Osteoblast (primary cell): ENCODE measurements at regions not wholly inside any gene's neighbourhood (a gene's known extent, or its start where the extent isn't known, plus 50 kb on each side); places are given as distances from the start of the nearest gene placed in this dataset.

Source experiments
- DNase-seq: peaks from one replicate; pipeline ENCODE4 v3.0.0; 2011; ENCODE audit warnings: low spot score, mixed read lengths; ENCODE audit not compliant: insufficient read length; ENCODE audit errors: missing footprints
- H2AFZ ChIP-seq: 2 replicates; pipeline ENCODE4 v1.6.0; 2011; ENCODE audit warnings: mild to moderate bottlenecking, low read length
- H3K27ac ChIP-seq: 2 replicates; pipeline ENCODE4 v1.5.1; 2011; ENCODE audit warnings: mild to moderate bottlenecking, low read depth, low read length, moderate library complexity
- H3K27me3 ChIP-seq: 2 replicates; pipeline ENCODE4 v1.6.0; 2012; ENCODE audit warnings: mild to moderate bottlenecking, control low read depth, inconsistent platforms, low read length, moderate library complexity; ENCODE audit not compliant: insufficient read depth
- H3K36me3 ChIP-seq: 2 replicates; pipeline ENCODE4 v1.5.1; 2011; ENCODE audit warnings: mild to moderate bottlenecking, low read length, control low read depth, moderate library complexity; ENCODE audit not compliant: insufficient read depth
- H3K4me1 ChIP-seq: 2 replicates; pipeline ENCODE4 v1.5.1; 2011; ENCODE audit warnings: mild to moderate bottlenecking, low read length, control low read depth, moderate library complexity; ENCODE audit not compliant: insufficient read depth
- H3K4me2 ChIP-seq: 2 replicates; pipeline ENCODE4 v1.6.0; 2011; ENCODE audit warnings: mild to moderate bottlenecking, low read length; ENCODE audit not compliant: insufficient read depth
- H3K4me3 ChIP-seq: fragments of 200-600 bp; sonication (generic); 3 replicates; pipeline ENCODE4 v1.5.1; 2012; ENCODE audit warnings: mild to moderate bottlenecking, low read length, inconsistent platforms; ENCODE audit not compliant: insufficient read depth
- H3K79me2 ChIP-seq: 2 replicates; pipeline ENCODE4 v1.6.0; 2012; ENCODE audit warnings: mild to moderate bottlenecking, low read length, control low read depth, inconsistent platforms; ENCODE audit not compliant: insufficient read depth
- H3K9me3 ChIP-seq: 2 replicates; pipeline ENCODE4 v1.5.1; 2011; ENCODE audit warnings: low read depth, low read length, control low read depth
- H4K20me1 ChIP-seq: 2 replicates; pipeline ENCODE4 v1.6.0; 2012; ENCODE audit warnings: mild to moderate bottlenecking, low read length, control low read depth; ENCODE audit not compliant: insufficient read depth
- TF ChIP-seq, protein P1 (sequence below): IDR thresholded peaks from 2 replicates; pipeline ENCODE4 v1.5.1; 2011; ENCODE audit warnings: mild to moderate bottlenecking, low read depth, low read length, moderate library complexity; ENCODE audit errors: extremely low read depth

DNA sequence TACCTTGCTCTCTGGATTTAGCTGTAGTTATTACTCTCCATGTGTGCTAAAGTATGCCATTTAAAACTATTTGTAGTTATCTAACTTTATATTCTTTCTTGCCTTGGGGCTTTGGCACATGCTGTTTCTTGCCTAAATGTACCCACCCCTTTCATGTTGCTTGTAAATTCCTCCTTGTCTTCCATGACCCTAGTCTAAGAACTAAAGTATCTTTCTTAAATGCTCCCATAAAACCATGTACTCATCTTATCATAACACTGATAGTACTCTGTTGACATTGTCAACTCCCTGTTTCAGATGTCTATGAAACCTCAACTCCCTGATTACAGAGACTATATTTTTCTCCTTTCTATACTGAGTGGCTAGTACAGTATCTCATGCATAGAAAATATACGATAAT lies 564.9 kb upstream of the IRAK1BP1 start:
- Histone ChIP-seq H3K9me3 (no peaks in the 10 kb centered on the region), H3K27ac (no peak overlapping the region), H3K36me3 (no peaks in the 10 kb centered on the region), H3K27me3 (no peaks in the 10 kb centered on the region), H2AFZ (no peak overlapping the region), H3K4me1 (no peaks in the 10 kb centered on the region), H4K20me1 (no peaks in the 10 kb centered on the region), H3K4me2 (no peak overlapping the region), H3K4me3 (no peak overlapping the region), H3K79me2 (no peaks in the 10 kb centered on the region)
- TF ChIP-seq, protein P1, sequence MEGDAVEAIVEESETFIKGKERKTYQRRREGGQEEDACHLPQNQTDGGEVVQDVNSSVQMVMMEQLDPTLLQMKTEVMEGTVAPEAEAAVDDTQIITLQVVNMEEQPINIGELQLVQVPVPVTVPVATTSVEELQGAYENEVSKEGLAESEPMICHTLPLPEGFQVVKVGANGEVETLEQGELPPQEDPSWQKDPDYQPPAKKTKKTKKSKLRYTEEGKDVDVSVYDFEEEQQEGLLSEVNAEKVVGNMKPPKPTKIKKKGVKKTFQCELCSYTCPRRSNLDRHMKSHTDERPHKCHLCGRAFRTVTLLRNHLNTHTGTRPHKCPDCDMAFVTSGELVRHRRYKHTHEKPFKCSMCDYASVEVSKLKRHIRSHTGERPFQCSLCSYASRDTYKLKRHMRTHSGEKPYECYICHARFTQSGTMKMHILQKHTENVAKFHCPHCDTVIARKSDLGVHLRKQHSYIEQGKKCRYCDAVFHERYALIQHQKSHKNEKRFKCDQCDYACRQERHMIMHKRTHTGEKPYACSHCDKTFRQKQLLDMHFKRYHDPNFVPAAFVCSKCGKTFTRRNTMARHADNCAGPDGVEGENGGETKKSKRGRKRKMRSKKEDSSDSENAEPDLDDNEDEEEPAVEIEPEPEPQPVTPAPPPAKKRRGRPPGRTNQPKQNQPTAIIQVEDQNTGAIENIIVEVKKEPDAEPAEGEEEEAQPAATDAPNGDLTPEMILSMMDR: no peak
- no peak for DNase-seq

DNA sequence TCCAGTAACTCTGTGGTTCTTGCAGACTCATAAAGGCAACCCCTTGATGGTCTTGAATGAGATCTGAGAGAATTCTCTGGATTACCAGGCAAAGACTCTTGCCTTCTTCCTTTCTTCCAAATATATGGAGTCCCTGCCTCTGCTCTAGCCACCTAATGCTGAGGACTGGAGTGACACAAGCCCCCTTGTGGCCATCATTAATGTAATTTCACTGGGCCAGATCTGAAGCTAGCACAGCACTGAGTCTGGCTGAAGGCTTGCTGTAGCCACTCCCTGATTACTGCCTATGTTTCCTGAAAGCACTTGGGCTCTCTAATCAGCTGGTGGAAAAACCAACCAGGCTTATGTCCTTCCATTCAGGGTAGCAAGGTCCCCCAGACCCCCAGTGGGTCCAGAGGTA lies 559.3 kb upstream of the IRAK1BP1 start:
- H3K79me2 ChIP-seq: no peaks in the 10 kb centered on the region
- no peak for DNase-seq

GRCh38 chr6:78322068-78322845 lies 545.1 kb upstream of the IRAK1BP1 start:
- Histone ChIP-seq H3K4me1 (no peaks in the 10 kb centered on the region), H2AFZ (no peak overlapping the region), H3K27ac (no peak overlapping the region), H3K27me3 (no peaks in the 10 kb centered on the region), H3K36me3 (no peaks in the 10 kb centered on the region), H4K20me1 (no peaks in the 10 kb centered on the region), H3K79me2 (no peaks in the 10 kb centered on the region), H3K9me3 (no peaks in the 10 kb centered on the region), H3K4me3 (no peak overlapping the region), H3K4me2 (no peak overlapping the region)
- no peak for DNase-seq
- TF ChIP-seq, protein P1: no peak

More for the DNA sequence above, 559.3 kb upstream of the IRAK1BP1 start:
- TF ChIP-seq, protein P1: no peak
- no peak overlapping the region for H2AFZ ChIP-seq
- H3K4me3 ChIP-seq: no peak overlapping the region
- no peaks in the 10 kb centered on the region for H4K20me1 ChIP-seq
- H3K4me2 ChIP-seq: no peak overlapping the region
- H3K4me1 ChIP-seq: no peaks in the 10 kb centered on the region
- H3K27me3 ChIP-seq: no peaks in the 10 kb centered on the region
- no peak overlapping the region for H3K27ac ChIP-seq
- no peaks in the 10 kb centered on the region for H3K36me3 ChIP-seq
- no peaks in the 10 kb centered on the region for H3K9me3 ChIP-seq

- DNase-seq: no peak
- no peaks in the 10 kb centered on the region for H3K4me1 ChIP-seq
- no peaks in the 10 kb centered on the region for H3K9me3 ChIP-seq
- H3K27ac ChIP-seq: no peak overlapping the region
- no peaks in the 10 kb centered on the region for H3K27me3 ChIP-seq
- no peak overlapping the region for H3K4me2 ChIP-seq
- H4K20me1 ChIP-seq: no peaks in the 10 kb centered on the region
- H3K4me3 ChIP-seq: no peak overlapping the region
- TF ChIP-seq, protein P1: no peak
- no peak overlapping the region for H2AFZ ChIP-seq
- H3K36me3 ChIP-seq: no peaks in the 10 kb centered on the region
- H3K79me2 ChIP-seq: no peaks in the 10 kb centered on the region
Observed at GRCh38 chr6:78324213-78324612, 543.1 kb upstream of the IRAK1BP1 start.
